ENCODE measurements at regions not wholly inside any gene's neighbourhood (a gene's known extent, or its start where the extent isn't known, plus 50 kb on each side); places are given as distances from the start of the nearest gene placed in this dataset.

DNA sequence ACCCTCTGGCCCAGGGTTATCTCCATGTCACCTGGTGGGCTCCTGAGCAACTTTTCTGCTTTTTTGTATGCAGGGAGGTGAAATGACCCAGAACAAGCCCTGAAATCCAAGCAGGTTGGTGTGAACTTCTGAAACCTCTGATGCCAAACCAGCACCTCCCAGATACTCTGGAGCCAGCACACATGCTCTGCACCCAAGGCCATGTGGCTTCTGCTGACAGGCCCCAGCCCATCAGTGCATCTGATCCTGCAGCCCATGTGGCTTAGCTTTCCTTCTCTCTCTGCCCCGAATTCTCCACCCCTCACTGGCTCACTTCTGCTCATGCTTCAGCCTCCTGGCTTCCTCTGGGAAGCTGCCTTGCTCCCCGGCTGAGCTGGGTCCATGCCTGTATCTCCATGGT, 59.3 kb upstream of the RPS6KA2 start:
- no peak overlapping the region for H3K27ac ChIP-seq
- TF ChIP-seq, protein P1, sequence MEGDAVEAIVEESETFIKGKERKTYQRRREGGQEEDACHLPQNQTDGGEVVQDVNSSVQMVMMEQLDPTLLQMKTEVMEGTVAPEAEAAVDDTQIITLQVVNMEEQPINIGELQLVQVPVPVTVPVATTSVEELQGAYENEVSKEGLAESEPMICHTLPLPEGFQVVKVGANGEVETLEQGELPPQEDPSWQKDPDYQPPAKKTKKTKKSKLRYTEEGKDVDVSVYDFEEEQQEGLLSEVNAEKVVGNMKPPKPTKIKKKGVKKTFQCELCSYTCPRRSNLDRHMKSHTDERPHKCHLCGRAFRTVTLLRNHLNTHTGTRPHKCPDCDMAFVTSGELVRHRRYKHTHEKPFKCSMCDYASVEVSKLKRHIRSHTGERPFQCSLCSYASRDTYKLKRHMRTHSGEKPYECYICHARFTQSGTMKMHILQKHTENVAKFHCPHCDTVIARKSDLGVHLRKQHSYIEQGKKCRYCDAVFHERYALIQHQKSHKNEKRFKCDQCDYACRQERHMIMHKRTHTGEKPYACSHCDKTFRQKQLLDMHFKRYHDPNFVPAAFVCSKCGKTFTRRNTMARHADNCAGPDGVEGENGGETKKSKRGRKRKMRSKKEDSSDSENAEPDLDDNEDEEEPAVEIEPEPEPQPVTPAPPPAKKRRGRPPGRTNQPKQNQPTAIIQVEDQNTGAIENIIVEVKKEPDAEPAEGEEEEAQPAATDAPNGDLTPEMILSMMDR (IDR thresholded peaks at IDR 0.05): no peak
- TF ChIP-seq ZFX (IDR thresholded peaks at IDR 0.05; ENCODE audit: borderline replicate concordance): no peak

DNA sequence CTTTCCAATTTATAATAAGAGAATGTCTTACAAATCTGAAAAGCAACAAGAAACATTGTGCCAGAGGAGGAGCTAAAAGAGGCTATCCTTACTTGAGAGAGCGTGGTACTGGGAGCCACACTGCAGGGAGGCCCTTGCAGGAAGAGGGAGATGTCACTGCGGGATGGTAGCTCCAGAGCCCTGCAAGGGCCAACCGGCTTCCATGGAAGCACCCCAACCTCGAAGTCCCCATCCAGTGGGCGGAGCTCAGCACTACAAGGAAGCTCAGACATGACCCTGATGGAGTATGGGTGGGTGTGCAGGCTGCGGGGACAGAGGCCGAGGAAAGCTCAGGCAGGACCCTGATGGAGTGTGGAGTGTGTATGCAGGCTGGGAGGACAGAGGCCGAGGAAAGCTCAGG, 57.8 kb upstream of the RPS6KA2 start:
- no peak overlapping the region for H3K27ac ChIP-seq
- TF ChIP-seq, protein P1 (IDR thresholded peaks at IDR 0.05): no peak
- TF ChIP-seq ZFX (IDR thresholded peaks at IDR 0.05; ENCODE audit: borderline replicate concordance): no peak

DNA sequence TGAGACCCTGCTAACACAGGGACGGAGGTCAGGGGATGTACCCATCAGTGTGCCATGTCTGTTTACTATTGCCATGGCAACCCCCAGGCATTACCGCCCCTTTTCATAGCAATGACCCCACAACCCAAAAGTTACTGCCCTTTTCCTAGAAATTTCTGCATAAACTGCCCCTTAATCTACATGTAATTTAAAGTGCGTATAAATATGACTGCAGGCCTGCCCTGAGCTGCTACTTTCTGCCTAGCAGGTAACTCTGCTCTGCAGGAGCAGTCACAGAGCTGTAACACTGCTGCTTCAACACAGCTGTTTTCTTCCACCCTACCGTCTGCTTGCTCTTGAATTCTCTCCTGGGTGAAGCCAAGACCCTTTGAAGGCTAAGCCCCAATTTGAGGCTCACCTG, 57.1 kb upstream of the RPS6KA2 start:
- no peak overlapping the region for H3K27ac ChIP-seq
- no peak for TF ChIP-seq ZFX (IDR thresholded peaks at IDR 0.05; ENCODE audit: borderline replicate concordance)
- TF ChIP-seq, protein P1 (IDR thresholded peaks at IDR 0.05): no peak

DNA sequence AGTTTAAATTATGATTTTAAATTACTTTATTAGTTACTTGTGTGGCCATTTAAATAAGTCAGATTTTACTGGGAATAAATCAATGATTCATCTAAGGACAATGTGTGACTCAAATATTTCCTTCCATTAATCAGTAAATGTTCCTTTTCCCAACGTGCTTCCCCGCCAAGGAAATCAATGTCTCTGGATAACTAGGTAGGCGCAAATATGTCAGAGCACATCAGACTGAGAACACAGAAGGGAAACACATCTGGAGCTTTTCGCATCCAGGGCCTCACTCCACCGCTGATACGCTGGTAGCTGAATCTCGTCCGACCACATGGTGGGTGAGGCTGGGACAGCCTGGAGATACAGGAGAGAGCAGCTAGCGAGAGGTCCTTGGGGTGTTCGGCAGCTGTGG, 56.4 kb upstream of the RPS6KA2 start:
- no peak overlapping the region for H3K27ac ChIP-seq
- TF ChIP-seq ZFX (IDR thresholded peaks at IDR 0.05; ENCODE audit: borderline replicate concordance): no peak
- TF ChIP-seq, protein P1 (IDR thresholded peaks at IDR 0.05): no peak

DNA sequence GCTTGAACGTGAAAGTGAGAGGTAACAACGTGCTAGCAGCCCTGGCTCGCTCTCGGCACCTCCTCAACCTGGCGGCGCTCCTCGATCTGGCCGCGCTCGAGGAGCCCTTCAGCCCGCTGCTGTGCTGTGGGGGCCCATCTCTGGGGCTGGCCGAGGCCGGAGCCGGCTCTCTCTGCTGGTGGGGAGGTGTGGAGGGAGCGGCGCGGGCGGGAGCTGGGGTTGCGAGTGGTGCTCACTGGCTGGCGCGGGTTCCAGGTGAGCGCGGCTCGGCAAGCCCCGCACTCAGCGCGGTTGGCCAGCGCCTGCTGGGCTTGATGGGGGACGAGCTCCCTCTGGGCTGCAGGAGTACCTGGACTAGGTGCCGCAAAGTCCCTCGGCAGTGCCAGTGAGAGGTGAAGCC, 52.5 kb upstream of the RPS6KA2 start:
- no peak overlapping the region for H3K27ac ChIP-seq
- TF ChIP-seq, protein P1 (IDR thresholded peaks at IDR 0.05): no peak
- TF ChIP-seq ZFX (IDR thresholded peaks at IDR 0.05; ENCODE audit: borderline replicate concordance): no peak

DNA sequence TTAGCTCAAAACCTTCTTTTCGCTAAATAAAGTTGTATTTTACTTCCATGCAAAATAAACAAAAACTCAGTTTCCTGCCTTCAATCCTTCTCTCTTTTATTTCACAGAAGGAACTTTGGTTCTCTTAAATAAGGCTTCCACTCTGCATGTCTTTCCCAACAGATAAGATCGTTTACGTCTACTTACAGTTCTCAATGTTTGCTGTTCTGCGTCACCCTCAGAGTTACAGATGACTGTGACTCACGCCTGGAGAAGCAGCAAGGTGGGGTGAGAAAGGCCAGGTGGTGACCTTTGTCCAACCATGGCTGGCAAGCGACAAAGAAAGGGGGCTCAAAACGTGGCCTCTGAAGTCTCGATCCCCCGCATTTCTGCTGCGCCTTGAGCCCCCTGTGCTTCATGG, 51.4 kb upstream of the RPS6KA2 start:
- no peak overlapping the region for H3K27ac ChIP-seq
- TF ChIP-seq ZFX (IDR thresholded peaks at IDR 0.05; ENCODE audit: borderline replicate concordance): no peak
- TF ChIP-seq, protein P1 (IDR thresholded peaks at IDR 0.05): no peak

DNA sequence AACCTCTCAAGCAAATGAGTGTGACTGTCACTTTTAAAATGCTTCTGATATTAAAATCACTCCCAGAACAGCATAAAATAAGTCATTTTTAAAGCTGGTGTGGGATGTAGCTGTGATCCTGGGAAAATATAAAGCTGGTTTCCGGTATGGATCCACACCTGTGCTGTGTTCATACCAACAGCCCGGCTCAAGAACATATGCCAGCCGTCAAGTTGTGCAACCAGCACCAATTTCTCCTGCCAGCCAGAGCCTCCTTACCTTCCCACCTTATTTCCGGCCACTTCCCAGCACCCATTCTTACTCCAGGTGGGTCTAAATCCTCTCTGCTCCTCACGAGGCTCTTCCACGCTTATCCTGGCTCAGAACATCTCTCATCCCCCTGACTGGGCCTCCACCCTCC, 50.9 kb upstream of the RPS6KA2 start:
- TF ChIP-seq ZFX (IDR thresholded peaks at IDR 0.05; ENCODE audit: borderline replicate concordance): no peak
- TF ChIP-seq, protein P1 (IDR thresholded peaks at IDR 0.05): no peak
- H3K27ac ChIP-seq: no peak overlapping the region

Data from 22Rv1 (cell line).